Medulla oblongata (tissue), 1 donor: ENCODE measurements at regions not wholly inside any gene's neighbourhood (a gene's known extent, or its start where the extent isn't known, plus 50 kb on each side); places are given as distances from the start of the nearest gene placed in this dataset.
"Not testable (repeated sequence)": the region's sequence is repeated elsewhere in the genome, so short reads cannot be mapped to it uniquely, and the experiment has no call there.

Experiments
- DNase-seq: peaks from one replicate; pipeline ENCODE4 v3.0.0-alpha.2; 2015; ENCODE audit errors: extremely low spot score

- DNase-seq: no peak
Measured at GRCh38 chr13:78085434-78086225, 167.0 kb upstream of the EDNRB start.

GRCh38 chr13:78084401-78084800, 165.8 kb upstream of the EDNRB start:
- DNase-seq: no peak

GRCh38 chr13:78078168-78078567, 159.5 kb upstream of the EDNRB start:
- DNase-seq: no peak

- DNase-seq: no peak
Measured at GRCh38 chr13:78067290-78067689, 148.7 kb upstream of the EDNRB start.

GRCh38 chr13:78065141-78065540, 146.5 kb upstream of the EDNRB start:
- no peak for DNase-seq

- no peak for DNase-seq
Measured at GRCh38 chr13:78061806-78062205, 143.2 kb upstream of the EDNRB start.

- DNase-seq: peak; percentile 58
Measured at GRCh38 chr13:78060966-78061365, 142.3 kb upstream of the EDNRB start.

- not testable (repeated sequence) for DNase-seq
Measured at GRCh38 chr13:78056865-78057264, 138.2 kb upstream of the EDNRB start.

GRCh38 chr13:78054157-78054556, 135.5 kb upstream of the EDNRB start:
- peak; percentile 76 for DNase-seq

GRCh38 chr13:78047151-78047550, 128.5 kb upstream of the EDNRB start:
- DNase-seq: no peak

- no peak for DNase-seq
Measured at GRCh38 chr13:78046331-78046730, 127.7 kb upstream of the EDNRB start.

GRCh38 chr13:78045916-78046315, 127.3 kb upstream of the EDNRB start:
- no peak for DNase-seq

- DNase-seq: not testable (repeated sequence)
Measured at GRCh38 chr13:78041366-78041765, 122.7 kb upstream of the EDNRB start.

GRCh38 chr13:78040205-78040830, 121.7 kb upstream of the EDNRB start:
- DNase-seq: no peak

GRCh38 chr13:78036841-78037240, 118.2 kb upstream of the EDNRB start:
- DNase-seq: no peak

GRCh38 chr13:78035500-78035899, 116.9 kb upstream of the EDNRB start:
- no peak for DNase-seq

- DNase-seq: no peak
Measured at GRCh38 chr13:78033509-78033908, 114.9 kb upstream of the EDNRB start.

- no peak for DNase-seq
Measured at GRCh38 chr13:78032132-78032531, 113.5 kb upstream of the EDNRB start.

GRCh38 chr13:78030341-78030896, 111.8 kb upstream of the EDNRB start:
- peak; percentile 63 for DNase-seq

- DNase-seq: no peak
Measured at GRCh38 chr13:78029901-78030300, 111.3 kb upstream of the EDNRB start.

GRCh38 chr13:78028960-78029359, 110.3 kb upstream of the EDNRB start:
- no peak for DNase-seq

- no peak for DNase-seq
Measured at GRCh38 chr13:78024996-78025395, 106.4 kb upstream of the EDNRB start.
